RPMI8226 (cell line): ENCODE measurements at regions not wholly inside any gene's neighbourhood (a gene's known extent, or its start where the extent isn't known, plus 50 kb on each side); places are given as distances from the start of the nearest gene placed in this dataset.

Experiments
- DNase-seq: peaks from one replicate; pipeline ENCODE4 v3.0.0-alpha.2; 2015

GRCh38 chr16:86093801-86094750 lies 195.1 kb downstream of the IRF8 start:
- DNase-seq = no peak

- no peak for DNase-seq
These were observed 196.3 kb downstream of the IRF8 start for GRCh38 chr16:86095131-86095752.

GRCh38 chr16:86095906-86096485 lies 197.0 kb downstream of the IRF8 start:
- DNase-seq = no peak

GRCh38 chr16:86096850-86097249 lies 197.9 kb downstream of the IRF8 start:
- DNase-seq = no peak

GRCh38 chr16:86099326-86099725 lies 200.4 kb downstream of the IRF8 start:
- DNase-seq = no peak

- no peak for DNase-seq
These were observed 201.5 kb downstream of the IRF8 start for GRCh38 chr16:86100205-86101136.

- no peak for DNase-seq
These were observed 202.4 kb downstream of the IRF8 start for GRCh38 chr16:86101137-86101896.

- no peak for DNase-seq
These were observed 202.9 kb downstream of the IRF8 start for GRCh38 chr16:86101897-86102157.

- DNase-seq = no peak
These were observed 204.4 kb downstream of the IRF8 start for GRCh38 chr16:86103320-86103719.

GRCh38 chr16:86104537-86105048 lies 205.6 kb downstream of the IRF8 start:
- no peak for DNase-seq

- DNase-seq = no peak
These were observed 208.4 kb downstream of the IRF8 start for GRCh38 chr16:86107215-86107825.

- no peak for DNase-seq
These were observed 209.1 kb downstream of the IRF8 start for GRCh38 chr16:86108062-86108461.

- no peak for DNase-seq
These were observed 211.2 kb downstream of the IRF8 start for GRCh38 chr16:86110134-86110533.

- no peak for DNase-seq
These were observed 211.8 kb downstream of the IRF8 start for GRCh38 chr16:86110726-86111125.

GRCh38 chr16:86112178-86112577 lies 213.2 kb downstream of the IRF8 start:
- no peak for DNase-seq

GRCh38 chr16:86117235-86117634 lies 218.3 kb downstream of the IRF8 start:
- DNase-seq = no peak

- no peak for DNase-seq
These were observed 218.8 kb downstream of the IRF8 start for GRCh38 chr16:86117756-86118155.

- DNase-seq = peak; percentile 18
These were observed 219.7 kb downstream of the IRF8 start for GRCh38 chr16:86118467-86119307.

- no peak for DNase-seq
These were observed 221.5 kb downstream of the IRF8 start for GRCh38 chr16:86120201-86121192.
